Omental fat pad (tissue), 3 donors: ENCODE measurements at regions not wholly inside any gene's neighbourhood (a gene's known extent, or its start where the extent isn't known, plus 50 kb on each side); places are given as distances from the start of the nearest gene placed in this dataset.

Experiments
- ATAC-seq: fragments of 150-250 bp; one replicate; pipeline ENCODE4 v1.9.1; 2016; ENCODE audit warnings: mild to moderate bottlenecking, moderate library complexity; ENCODE audit not compliant: low FRiP score
- DNase-seq: peaks from one replicate; pipeline ENCODE4 v3.0.0-alpha.2; 2019; ENCODE audit warnings: low spot score
- TF ChIP-seq, protein P1 (sequence below), 3 donors: fragments of 450-650 bp; IDR thresholded peaks; one replicate each; pipeline ENCODE4 v1.5.1; 2016 to 2017; ENCODE audit warnings: antibody characterized with exemption in 3 of 3, mild to moderate bottlenecking in 3 of 3, moderate library complexity in 2 of 3

DNA sequence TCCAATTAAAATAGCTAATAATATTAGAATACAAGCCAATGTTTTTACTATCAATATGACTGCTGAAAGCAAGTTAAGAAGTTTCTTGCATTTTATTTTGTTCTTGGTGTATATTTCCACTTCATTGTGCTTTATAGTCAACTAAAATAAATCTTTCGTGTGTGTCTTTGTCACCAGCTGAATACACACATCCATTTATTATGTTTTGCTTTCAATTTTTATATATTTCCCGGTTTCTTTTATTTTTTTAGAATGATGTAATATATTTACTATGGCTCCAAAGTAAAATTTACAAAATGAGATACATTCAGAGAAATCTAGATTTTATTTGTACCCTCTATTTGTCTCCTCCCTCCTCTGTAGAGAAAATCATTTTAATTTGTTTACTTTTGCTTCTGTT is 495.9 kb upstream of the PAPPA start:
- ATAC-seq (no peak), DNase-seq (no peak)
- TF ChIP-seq, protein P1, sequence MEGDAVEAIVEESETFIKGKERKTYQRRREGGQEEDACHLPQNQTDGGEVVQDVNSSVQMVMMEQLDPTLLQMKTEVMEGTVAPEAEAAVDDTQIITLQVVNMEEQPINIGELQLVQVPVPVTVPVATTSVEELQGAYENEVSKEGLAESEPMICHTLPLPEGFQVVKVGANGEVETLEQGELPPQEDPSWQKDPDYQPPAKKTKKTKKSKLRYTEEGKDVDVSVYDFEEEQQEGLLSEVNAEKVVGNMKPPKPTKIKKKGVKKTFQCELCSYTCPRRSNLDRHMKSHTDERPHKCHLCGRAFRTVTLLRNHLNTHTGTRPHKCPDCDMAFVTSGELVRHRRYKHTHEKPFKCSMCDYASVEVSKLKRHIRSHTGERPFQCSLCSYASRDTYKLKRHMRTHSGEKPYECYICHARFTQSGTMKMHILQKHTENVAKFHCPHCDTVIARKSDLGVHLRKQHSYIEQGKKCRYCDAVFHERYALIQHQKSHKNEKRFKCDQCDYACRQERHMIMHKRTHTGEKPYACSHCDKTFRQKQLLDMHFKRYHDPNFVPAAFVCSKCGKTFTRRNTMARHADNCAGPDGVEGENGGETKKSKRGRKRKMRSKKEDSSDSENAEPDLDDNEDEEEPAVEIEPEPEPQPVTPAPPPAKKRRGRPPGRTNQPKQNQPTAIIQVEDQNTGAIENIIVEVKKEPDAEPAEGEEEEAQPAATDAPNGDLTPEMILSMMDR (IDR thresholded peaks at IDR 0.05): no peak

DNA sequence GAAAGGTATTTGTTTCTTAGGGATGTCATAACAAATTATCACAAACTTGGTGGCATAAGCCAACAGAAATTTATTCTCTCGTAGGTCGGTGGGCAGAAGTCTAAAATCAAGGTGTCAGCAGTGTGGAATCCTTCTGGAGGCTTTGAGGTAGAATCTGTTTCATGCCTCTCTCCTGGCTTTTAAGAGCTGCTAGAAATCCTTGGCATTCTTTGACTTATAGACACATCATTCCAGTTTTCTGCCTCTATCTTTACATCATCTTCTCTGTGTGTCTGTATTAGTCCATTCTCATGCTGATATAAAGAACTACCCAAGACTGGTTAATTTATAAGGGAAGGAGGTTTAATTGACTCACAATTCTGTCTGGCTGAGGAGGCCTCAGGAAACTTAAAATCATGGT is 488.1 kb upstream of the PAPPA start:
- DNase-seq: no peak
- no peak for ATAC-seq
- TF ChIP-seq, protein P1 (IDR thresholded peaks at IDR 0.05): no peak

DNA sequence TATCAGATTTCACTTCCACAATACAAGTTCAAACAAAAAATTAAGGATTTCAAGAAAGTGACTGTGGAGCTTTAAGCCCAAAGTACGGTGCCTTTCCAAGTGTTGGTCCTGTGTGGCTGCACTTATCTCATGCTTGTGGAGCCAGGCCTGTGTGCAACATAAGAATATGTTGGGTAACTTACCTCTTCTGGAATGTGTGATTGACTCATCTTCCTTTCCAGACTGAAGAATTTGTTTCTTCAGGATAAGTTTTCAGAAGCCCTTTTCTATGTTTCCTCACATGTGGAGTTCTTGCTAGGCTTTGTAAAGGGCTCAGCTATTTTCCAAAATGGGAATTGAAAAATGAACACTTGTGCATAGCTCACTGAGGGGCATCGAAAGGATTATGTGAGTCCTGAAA is 485.1 kb upstream of the PAPPA start:
- no peak for ATAC-seq
- TF ChIP-seq, protein P1 (IDR thresholded peaks at IDR 0.05): no peak
- DNase-seq: no peak

DNA sequence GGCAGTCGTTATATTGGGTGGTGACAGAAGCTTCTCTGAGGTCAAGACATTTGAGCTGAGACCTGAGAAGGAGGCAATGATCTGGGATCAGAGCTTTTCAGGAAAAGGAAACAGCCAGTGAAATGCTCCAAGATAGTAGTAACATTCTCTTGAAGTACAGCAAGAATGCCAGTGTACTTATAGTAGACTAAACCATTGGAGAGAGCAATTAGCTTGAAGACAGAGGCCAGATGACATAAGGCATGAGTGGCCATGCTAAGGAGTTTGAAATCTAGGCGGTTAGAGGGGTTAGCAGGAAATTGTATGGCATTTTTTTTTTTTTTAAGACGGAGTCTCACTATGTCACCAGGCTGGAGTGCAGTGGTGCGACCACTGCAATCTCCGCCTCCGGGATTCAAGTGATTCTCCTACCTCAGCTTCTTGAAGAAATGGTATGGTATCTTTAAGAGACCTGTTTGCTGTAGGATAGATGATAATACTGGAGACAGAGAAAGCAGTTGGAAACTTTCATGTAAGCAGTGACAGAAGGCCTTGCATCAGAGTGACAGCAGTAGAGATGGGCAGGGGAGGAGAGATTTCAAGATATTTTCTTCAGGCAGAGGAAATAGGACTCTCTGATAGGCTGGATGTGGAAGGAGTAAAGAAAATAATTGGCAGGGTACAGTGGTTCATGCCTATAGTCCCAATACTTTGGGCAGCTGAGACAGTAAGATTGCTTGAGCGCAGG is 482.2 kb upstream of the PAPPA start:
- ATAC-seq (no peak), DNase-seq (no peak)
- TF ChIP-seq, protein P1 (IDR thresholded peaks at IDR 0.05): no peak

DNA sequence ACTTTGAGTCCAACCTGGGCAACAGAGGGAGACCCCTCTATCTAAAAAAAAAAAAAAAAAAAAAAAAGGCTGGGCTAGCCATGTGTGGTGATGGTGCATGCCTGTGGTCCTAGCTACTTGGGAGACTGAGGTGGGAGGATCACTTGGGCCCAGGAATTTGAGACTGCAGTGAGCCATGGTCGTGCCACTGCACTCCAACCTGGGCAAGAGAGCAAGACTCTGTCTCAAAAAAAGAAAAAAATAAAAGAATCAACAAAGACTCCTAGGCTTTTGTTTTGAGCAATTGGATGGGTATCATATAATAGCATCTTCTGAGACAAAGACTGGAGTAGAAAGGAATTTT is 481.7 kb upstream of the PAPPA start:
- DNase-seq: no peak
- no peak for ATAC-seq
- TF ChIP-seq, protein P1 (IDR thresholded peaks at IDR 0.05): no peak

DNA sequence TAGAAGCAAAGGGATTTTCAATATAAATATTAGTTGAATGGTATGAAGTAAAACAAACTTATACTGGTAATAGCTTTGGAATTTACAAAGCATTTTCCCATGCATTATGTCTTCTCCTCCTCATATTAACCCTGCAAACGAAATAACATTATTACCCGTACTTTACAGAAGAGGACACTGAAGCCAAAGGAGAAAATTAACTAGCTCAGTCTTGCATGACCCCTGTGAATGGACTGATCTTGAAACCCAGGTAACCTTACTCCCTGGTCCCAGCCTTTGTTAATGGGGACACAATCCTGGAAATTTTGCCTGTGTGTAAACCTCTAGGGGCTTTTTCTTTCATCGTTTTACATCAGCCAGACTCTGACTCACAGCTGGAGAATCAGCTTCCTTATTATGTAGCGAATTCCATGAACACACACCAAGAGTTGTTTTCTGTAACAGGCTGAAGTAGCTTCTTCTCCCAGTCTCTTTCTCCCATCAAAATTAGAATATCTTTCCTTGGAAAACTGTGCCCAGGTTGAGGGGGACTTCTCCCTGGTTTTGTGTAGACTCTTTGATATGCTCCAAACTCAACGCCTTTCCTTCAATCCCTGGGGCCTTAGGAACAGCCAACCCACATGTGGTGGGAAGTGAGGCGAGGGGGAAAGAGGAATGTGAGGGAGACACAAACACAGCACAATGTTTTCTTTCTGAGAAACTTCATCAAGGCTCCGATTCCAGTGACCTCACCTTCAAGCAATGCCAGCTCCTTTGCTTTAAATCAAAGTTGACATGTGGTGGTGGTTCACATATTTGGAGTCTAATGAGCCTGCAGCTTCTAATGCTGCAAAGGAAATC is 480.9 kb upstream of the PAPPA start:
- peak; percentile 86 for ATAC-seq

More for the DNA sequence above, 480.9 kb upstream of the PAPPA start:
- TF ChIP-seq, protein P1 (IDR thresholded peaks at IDR 0.05): no peak
- no peak for DNase-seq
